ENCODE measurements at regions not wholly inside any gene's neighbourhood (a gene's known extent, or its start where the extent isn't known, plus 50 kb on each side); places are given as distances from the start of the nearest gene placed in this dataset.

DNA sequence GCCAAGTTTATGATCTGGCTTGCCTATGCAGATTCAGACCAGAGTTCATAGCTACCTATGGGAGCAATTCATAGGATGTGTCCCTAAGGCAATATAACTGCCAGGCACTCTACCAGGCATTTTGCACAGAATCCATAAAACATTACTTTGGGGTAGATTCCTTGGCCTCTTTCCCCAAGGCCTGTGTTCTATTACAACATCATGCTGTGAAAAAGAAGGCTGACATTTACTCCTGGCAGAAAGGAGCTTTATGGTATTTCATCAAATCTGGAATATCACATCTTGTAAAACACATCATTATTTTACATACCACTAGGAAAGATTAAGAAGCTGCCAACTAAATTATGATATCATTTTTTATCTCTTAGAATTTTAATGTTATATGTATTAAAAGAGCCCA is 287.0 kb upstream of the MARCKS start:
- TF ChIP-seq, protein P1, sequence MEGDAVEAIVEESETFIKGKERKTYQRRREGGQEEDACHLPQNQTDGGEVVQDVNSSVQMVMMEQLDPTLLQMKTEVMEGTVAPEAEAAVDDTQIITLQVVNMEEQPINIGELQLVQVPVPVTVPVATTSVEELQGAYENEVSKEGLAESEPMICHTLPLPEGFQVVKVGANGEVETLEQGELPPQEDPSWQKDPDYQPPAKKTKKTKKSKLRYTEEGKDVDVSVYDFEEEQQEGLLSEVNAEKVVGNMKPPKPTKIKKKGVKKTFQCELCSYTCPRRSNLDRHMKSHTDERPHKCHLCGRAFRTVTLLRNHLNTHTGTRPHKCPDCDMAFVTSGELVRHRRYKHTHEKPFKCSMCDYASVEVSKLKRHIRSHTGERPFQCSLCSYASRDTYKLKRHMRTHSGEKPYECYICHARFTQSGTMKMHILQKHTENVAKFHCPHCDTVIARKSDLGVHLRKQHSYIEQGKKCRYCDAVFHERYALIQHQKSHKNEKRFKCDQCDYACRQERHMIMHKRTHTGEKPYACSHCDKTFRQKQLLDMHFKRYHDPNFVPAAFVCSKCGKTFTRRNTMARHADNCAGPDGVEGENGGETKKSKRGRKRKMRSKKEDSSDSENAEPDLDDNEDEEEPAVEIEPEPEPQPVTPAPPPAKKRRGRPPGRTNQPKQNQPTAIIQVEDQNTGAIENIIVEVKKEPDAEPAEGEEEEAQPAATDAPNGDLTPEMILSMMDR (IDR thresholded peaks at IDR 0.05; ENCODE audit: low read depth, low read length), result no peak
- TF ChIP-seq POLR2A (IDR thresholded peaks at IDR 0.05; ENCODE audit: extremely low read depth, insufficient read length), result no peak

All from NB4 (cell line).